ENCODE measurements at regions not wholly inside any gene's neighbourhood (a gene's known extent, or its start where the extent isn't known, plus 50 kb on each side); places are given as distances from the start of the nearest gene placed in this dataset.

DNA sequence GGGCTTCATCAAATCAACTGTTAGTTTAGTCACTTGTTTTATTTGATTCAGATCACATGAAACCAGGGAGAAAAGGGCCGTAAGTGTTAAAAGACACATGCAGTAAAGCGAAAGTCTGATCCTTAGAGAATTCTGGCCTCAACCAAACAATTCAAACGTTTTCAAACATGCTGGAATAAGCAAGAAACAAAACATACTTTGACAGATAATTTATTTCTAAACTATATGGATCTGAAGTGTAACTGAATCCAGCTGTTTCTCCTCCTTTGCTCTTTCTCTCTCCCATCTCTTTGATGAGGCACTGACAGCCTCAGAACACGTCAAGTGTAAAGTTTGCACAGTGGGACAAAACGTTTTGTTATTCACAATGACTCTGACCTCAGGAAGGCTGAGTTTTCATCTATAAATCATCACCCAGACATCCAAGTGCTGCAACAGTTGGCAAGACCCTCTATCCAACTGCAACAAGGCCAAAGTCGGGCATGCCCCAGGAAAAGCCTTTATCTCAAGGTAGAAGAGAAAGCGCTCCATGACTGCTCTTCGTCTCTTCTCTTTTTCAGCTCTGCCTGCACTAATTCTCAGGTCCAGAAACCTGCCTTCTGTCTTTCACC, 267.1 kb upstream of the MYOCD start:
- no peaks in the 10 kb centered on the region for H3K4me1 ChIP-seq (ENCODE audit: control insufficient read depth in 3 of 3, insufficient read depth in 2 of 3, low read depth in 1 of 3, low read length in 2 of 3)
- 63 to 72% (median 70%) methylated on average over 8 of the region's 8 CpGs for WGBS, 3 donors
- no peaks in the 10 kb centered on the region for H3K36me3 ChIP-seq (ENCODE audit: control insufficient read depth in 3 of 3, insufficient read depth in 2 of 3, low read depth in 1 of 3, low read length in 3 of 3)
- H3K27ac ChIP-seq (ENCODE audit: low read depth in 1 of 3, low read length in 2 of 3), result no peak overlapping the region
- H3K27me3 ChIP-seq (ENCODE audit: control insufficient read depth in 3 of 3, insufficient read depth in 3 of 3, low read length in 3 of 3), result no peaks in the 10 kb centered on the region
- no peak for FAIRE-seq
- H3K9me3 ChIP-seq (ENCODE audit: control insufficient read depth in 2 of 2, insufficient read depth in 1 of 2, low read depth in 1 of 2, low read length in 1 of 2), result no peaks in the 10 kb centered on the region
- no peak for DNase-seq
- no peak overlapping the region for H3K4me3 ChIP-seq (ENCODE audit: low read depth in 1 of 3, low read length in 3 of 3)

GRCh38 chr17:12402963-12403622, 262.6 kb upstream of the MYOCD start:
- no peak overlapping the region for H3K4me3 ChIP-seq (ENCODE audit: low read depth in 1 of 3, low read length in 3 of 3)
- no peak overlapping the region for H3K27ac ChIP-seq (ENCODE audit: low read depth in 1 of 3, low read length in 2 of 3)
- DNase-seq (no peak), FAIRE-seq (no peak)
- H3K9me3 ChIP-seq (ENCODE audit: control insufficient read depth in 2 of 2, insufficient read depth in 1 of 2, low read depth in 1 of 2, low read length in 1 of 2), result no peaks in the 10 kb centered on the region
- H3K36me3 ChIP-seq (ENCODE audit: control insufficient read depth in 3 of 3, insufficient read depth in 2 of 3, low read depth in 1 of 3, low read length in 3 of 3), result no peaks in the 10 kb centered on the region
- 69 to 82% (median 71%) methylated on average over 5 of the region's 5 CpGs for WGBS, 3 donors
- H3K27me3 ChIP-seq (ENCODE audit: control insufficient read depth in 3 of 3, insufficient read depth in 3 of 3, low read length in 3 of 3), result no peaks in the 10 kb centered on the region
- H3K4me1 ChIP-seq (ENCODE audit: control insufficient read depth in 3 of 3, insufficient read depth in 2 of 3, low read depth in 1 of 3, low read length in 2 of 3), result peaks cover 0 to 11% (median 0%) of the 10 kb centered on the region in 3 donors

DNA sequence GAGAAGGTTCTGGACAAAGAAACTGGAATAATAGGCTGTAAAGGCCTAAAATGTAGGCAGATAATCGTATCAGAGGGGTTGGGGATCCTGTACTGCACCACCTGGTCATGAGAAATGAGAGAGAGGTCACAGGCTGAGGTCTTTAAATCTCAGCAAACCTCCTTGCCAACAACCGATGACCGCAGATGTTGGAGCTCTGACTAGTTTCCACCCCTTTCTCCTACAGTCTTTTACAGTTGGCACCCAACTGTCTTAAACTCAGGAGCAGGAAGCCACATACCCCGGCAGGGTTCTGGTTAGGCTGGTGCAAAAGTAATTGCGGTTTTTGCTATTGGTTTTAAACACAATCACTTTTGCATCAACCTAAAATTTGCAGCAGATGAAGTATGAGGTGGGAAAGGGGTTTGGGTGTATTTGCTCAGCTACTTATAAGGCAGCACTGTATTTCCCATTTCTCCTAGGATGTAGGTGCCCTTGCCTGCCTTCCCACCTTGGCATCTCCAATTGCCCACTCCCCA, 261.8 kb upstream of the MYOCD start:
- H3K27me3 ChIP-seq (ENCODE audit: control insufficient read depth in 3 of 3, insufficient read depth in 3 of 3, low read length in 3 of 3), result no peaks in the 10 kb centered on the region
- FAIRE-seq (no peak), DNase-seq (no peak)
- 69 to 74% (median 72%) methylated on average over 5 of the region's 5 CpGs for WGBS, 3 donors
- no peak overlapping the region for H3K4me3 ChIP-seq (ENCODE audit: low read depth in 1 of 3, low read length in 3 of 3)
- H3K4me1 ChIP-seq (ENCODE audit: control insufficient read depth in 3 of 3, insufficient read depth in 2 of 3, low read depth in 1 of 3, low read length in 2 of 3), result peaks cover 0 to 11% (median 0%) of the 10 kb centered on the region in 3 donors
- H3K9me3 ChIP-seq (ENCODE audit: control insufficient read depth in 2 of 2, insufficient read depth in 1 of 2, low read depth in 1 of 2, low read length in 1 of 2), result no peaks in the 10 kb centered on the region
- H3K36me3 ChIP-seq (ENCODE audit: control insufficient read depth in 3 of 3, insufficient read depth in 2 of 3, low read depth in 1 of 3, low read length in 3 of 3), result no peaks in the 10 kb centered on the region
- H3K27ac ChIP-seq (ENCODE audit: low read depth in 1 of 3, low read length in 2 of 3), result no peak overlapping the region

GRCh38 chr17:12406623-12407215, 259.0 kb upstream of the MYOCD start:
- no peak overlapping the region for H3K27ac ChIP-seq (ENCODE audit: low read depth in 1 of 3, low read length in 2 of 3)
- peaks cover 0 to 11% (median 0%) of the 10 kb centered on the region in 3 donors for H3K4me1 ChIP-seq (ENCODE audit: control insufficient read depth in 3 of 3, insufficient read depth in 2 of 3, low read depth in 1 of 3, low read length in 2 of 3)
- H3K36me3 ChIP-seq (ENCODE audit: control insufficient read depth in 3 of 3, insufficient read depth in 2 of 3, low read depth in 1 of 3, low read length in 3 of 3), result no peaks in the 10 kb centered on the region
- 48 to 53% (median 48%) methylated on average over 5 of the region's 5 CpGs for WGBS, 3 donors
- DNase-seq (no peak), FAIRE-seq (no peak)
- H3K9me3 ChIP-seq (ENCODE audit: control insufficient read depth in 2 of 2, insufficient read depth in 1 of 2, low read depth in 1 of 2, low read length in 1 of 2), result no peaks in the 10 kb centered on the region
- no peak overlapping the region for H3K4me3 ChIP-seq (ENCODE audit: low read depth in 1 of 3, low read length in 3 of 3)
- no peaks in the 10 kb centered on the region for H3K27me3 ChIP-seq (ENCODE audit: control insufficient read depth in 3 of 3, insufficient read depth in 3 of 3, low read length in 3 of 3)

DNA sequence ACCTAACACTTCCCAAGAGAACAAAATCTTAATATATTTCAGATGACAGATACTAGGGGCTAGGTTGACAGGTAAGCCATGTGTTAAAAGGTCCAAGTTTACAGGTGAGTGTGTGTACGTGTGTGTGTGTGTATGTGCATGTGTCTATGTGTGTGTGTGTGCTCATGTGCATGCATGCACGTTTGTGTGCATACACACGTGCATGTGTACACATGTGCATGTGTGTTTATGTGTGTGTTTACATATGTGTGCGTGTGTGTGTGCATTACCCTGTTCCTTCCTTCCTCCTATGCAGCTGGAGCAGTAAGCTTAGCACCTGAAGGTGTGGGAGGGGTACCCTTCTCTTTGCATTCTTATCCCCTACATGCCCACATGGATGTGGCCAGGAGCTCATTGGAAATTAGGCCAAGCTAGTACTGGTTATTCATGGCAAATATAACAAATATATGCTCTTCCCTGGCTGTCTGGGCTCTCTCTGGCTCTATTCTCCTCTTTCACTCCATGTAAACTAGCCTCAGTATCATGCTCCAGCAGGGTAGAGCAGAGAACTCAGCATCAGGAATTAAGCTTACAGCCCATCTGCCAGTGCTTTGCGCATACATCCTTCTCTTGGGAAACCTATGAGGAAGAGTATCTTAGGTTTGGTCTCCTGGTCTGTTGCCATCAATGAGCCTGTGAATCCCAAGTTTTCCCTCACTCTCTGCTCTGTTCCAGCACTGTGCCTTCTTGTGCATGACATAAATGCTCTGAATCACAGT, 258.0 kb upstream of the MYOCD start:
- Histone ChIP-seq H3K27ac (ENCODE audit: low read depth in 1 of 3, low read length in 2 of 3) (no peak overlapping the region), H3K36me3 (ENCODE audit: control insufficient read depth in 3 of 3, insufficient read depth in 2 of 3, low read depth in 1 of 3, low read length in 3 of 3) (no peaks in the 10 kb centered on the region), H3K4me3 (ENCODE audit: low read depth in 1 of 3, low read length in 3 of 3) (no peak overlapping the region), H3K27me3 (ENCODE audit: control insufficient read depth in 3 of 3, insufficient read depth in 3 of 3, low read length in 3 of 3) (no peaks in the 10 kb centered on the region), H3K9me3 (ENCODE audit: control insufficient read depth in 2 of 2, insufficient read depth in 1 of 2, low read depth in 1 of 2, low read length in 1 of 2) (no peaks in the 10 kb centered on the region), H3K4me1 (ENCODE audit: control insufficient read depth in 3 of 3, insufficient read depth in 2 of 3, low read depth in 1 of 3, low read length in 2 of 3) (peaks cover 0 to 11% (median 0%) of the 10 kb centered on the region in 3 donors)
- WGBS, 3 donors, result 68 to 85% (median 78%) methylated on average over 5 of the region's 5 CpGs
- DNase-seq, result no peak
- FAIRE-seq, result no peak

DNA sequence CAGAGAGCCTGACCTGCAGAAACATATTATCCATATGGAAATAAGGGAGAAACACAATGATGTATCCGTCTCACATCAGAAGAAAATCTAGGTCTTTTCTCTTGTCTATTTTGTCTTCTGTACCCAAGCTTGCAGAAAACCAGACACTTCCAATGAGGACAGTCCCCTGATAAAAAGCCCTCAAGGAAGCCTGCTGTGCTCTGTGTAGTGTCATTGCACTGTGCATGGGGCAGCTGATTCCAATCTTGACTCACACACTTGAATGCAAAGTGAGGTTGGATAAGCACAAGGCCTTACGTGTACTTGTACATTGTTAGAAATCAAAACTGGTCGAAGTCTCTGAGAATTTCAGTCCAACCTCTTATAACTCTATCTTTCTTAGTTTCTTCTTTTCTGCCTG, 256.6 kb upstream of the MYOCD start:
- DNase-seq (no peak), FAIRE-seq (no peak)
- 90 to 99% (median 93%) methylated on average over 3 of the region's 3 CpGs for whole genome bisulfite sequencing, 3 donors
- Histone ChIP-seq H3K27me3 (ENCODE audit: control insufficient read depth in 3 of 3, insufficient read depth in 3 of 3, low read length in 3 of 3) (no peaks in the 10 kb centered on the region), H3K36me3 (ENCODE audit: control insufficient read depth in 3 of 3, insufficient read depth in 2 of 3, low read depth in 1 of 3, low read length in 3 of 3) (no peaks in the 10 kb centered on the region), H3K27ac (ENCODE audit: low read depth in 1 of 3, low read length in 2 of 3) (no peak overlapping the region), H3K4me3 (ENCODE audit: low read depth in 1 of 3, low read length in 3 of 3) (no peak overlapping the region), H3K9me3 (ENCODE audit: control insufficient read depth in 2 of 2, insufficient read depth in 1 of 2, low read depth in 1 of 2, low read length in 1 of 2) (no peaks in the 10 kb centered on the region), H3K4me1 (ENCODE audit: control insufficient read depth in 3 of 3, insufficient read depth in 2 of 3, low read depth in 1 of 3, low read length in 2 of 3) (peaks cover 0 to 11% (median 0%) of the 10 kb centered on the region in 3 donors)

DNA sequence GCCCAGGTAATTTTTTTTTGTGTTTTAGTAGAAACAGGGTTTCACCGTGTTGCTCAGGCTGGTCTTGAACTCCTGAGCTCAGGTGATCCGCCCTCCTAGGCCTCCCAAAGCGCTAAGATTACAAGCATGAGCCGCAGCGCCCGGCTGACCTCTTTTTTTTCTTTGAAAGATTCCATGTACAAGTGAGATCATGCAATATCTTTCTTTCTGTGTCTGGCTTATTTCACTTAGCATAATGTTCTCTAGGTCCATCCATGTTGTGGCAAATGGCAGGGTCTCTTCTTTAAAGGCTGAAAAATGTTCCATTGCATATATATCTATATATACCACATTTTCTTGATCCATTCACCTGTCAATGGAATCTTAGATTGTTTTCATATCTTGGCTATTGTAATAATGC, 255.0 kb upstream of the MYOCD start:
- DNase-seq, result no peak
- FAIRE-seq, result no peak
- Histone ChIP-seq H3K27me3 (ENCODE audit: control insufficient read depth in 3 of 3, insufficient read depth in 3 of 3, low read length in 3 of 3) (no peaks in the 10 kb centered on the region), H3K9me3 (ENCODE audit: control insufficient read depth in 2 of 2, insufficient read depth in 1 of 2, low read depth in 1 of 2, low read length in 1 of 2) (no peaks in the 10 kb centered on the region), H3K4me3 (ENCODE audit: low read depth in 1 of 3, low read length in 3 of 3) (no peak overlapping the region), H3K36me3 (ENCODE audit: control insufficient read depth in 3 of 3, insufficient read depth in 2 of 3, low read depth in 1 of 3, low read length in 3 of 3) (no peaks in the 10 kb centered on the region), H3K27ac (ENCODE audit: low read depth in 1 of 3, low read length in 2 of 3) (no peak overlapping the region), H3K4me1 (ENCODE audit: control insufficient read depth in 3 of 3, insufficient read depth in 2 of 3, low read depth in 1 of 3, low read length in 2 of 3) (peaks cover 0 to 11% (median 0%) of the 10 kb centered on the region in 3 donors)
- WGBS, 3 donors, result 90 to 95% (median 95%) methylated on average over 6 of the region's 6 CpGs

- Histone ChIP-seq H3K9me3 (ENCODE audit: control insufficient read depth in 2 of 2, insufficient read depth in 1 of 2, low read depth in 1 of 2, low read length in 1 of 2) (no peaks in the 10 kb centered on the region), H3K27me3 (ENCODE audit: control insufficient read depth in 3 of 3, insufficient read depth in 3 of 3, low read length in 3 of 3) (no peaks in the 10 kb centered on the region), H3K36me3 (ENCODE audit: control insufficient read depth in 3 of 3, insufficient read depth in 2 of 3, low read depth in 1 of 3, low read length in 3 of 3) (no peaks in the 10 kb centered on the region), H3K27ac (ENCODE audit: low read depth in 1 of 3, low read length in 2 of 3) (peak overlapping the region in 1 of 3 donors; percentile 44), H3K4me3 (ENCODE audit: low read depth in 1 of 3, low read length in 3 of 3) (no peak overlapping the region), H3K4me1 (ENCODE audit: control insufficient read depth in 3 of 3, insufficient read depth in 2 of 3, low read depth in 1 of 3, low read length in 2 of 3) (no peaks in the 10 kb centered on the region)
- DNase-seq (no peak), FAIRE-seq (no peak)
- WGBS, 3 donors, result 52 to 67% (median 63%) methylated on average over 3 of the region's 3 CpGs
Measured at GRCh38 chr17:12415031-12415430, 250.7 kb upstream of the MYOCD start.
